ENCODE measurements at regions not wholly inside any gene's neighbourhood (a gene's known extent, or its start where the extent isn't known, plus 50 kb on each side); places are given as distances from the start of the nearest gene placed in this dataset.

- TF ChIP-seq GATA2 (IDR thresholded peaks at IDR 0.05; ENCODE audit: low read depth, low read length) (no peak), GATA3 (IDR thresholded peaks at IDR 0.05; ENCODE audit: low read depth, low read length) (no peak)
Measured at GRCh38 chr4:32163125-32163524, 1443.0 kb downstream of the PCDH7 start.

Data from SH-SY5Y (cell line).